ENCODE measurements at regions not wholly inside any gene's neighbourhood (a gene's known extent, or its start where the extent isn't known, plus 50 kb on each side); places are given as distances from the start of the nearest gene placed in this dataset.

DNA sequence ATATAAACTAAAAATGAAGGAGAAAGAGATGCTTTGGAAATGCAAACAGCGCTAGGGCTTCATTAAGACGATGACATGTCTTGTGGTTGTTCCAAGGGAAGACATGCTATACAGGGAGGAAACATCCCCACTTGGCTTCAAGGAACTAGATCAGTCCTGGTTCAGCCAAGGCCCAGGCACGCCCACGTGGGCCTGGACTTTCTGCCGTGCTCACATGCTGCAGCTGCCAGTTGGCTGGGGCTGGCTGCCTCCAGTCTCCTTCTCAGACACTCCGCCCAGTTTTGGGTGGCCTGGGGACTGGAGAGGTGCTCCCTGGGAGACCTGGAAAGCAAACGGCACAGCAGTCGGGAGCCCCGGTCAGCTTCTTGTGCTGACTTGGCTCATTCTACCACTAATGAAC, 109.6 kb downstream of the GLI2 start:
- no peaks in the 10 kb centered on the region for H3K9me3 ChIP-seq (ENCODE audit: control insufficient read depth in 2 of 2, insufficient read depth in 1 of 2, low read length in 1 of 2)
- 91% methylated on average over 9 of the region's 9 CpGs for WGBS
- H3K4me1 ChIP-seq (ENCODE audit: control insufficient read depth in 2 of 2, insufficient read depth in 2 of 2, low read length in 2 of 2): peaks cover 0 to 11% of the 10 kb centered on the region in 2 donors
- DNase-seq (ENCODE audit: low read depth in 6 of 9, low spot score in 9 of 9): no peak
- peak overlapping the region in 1 of 2 donors; percentile 33 for H3K27ac ChIP-seq (ENCODE audit: low read depth in 1 of 2, low read length in 1 of 2)
- no peaks in the 10 kb centered on the region for H3K27me3 ChIP-seq (ENCODE audit: control insufficient read depth in 2 of 2, insufficient read depth in 1 of 2, low read length in 1 of 2)
- no peaks in the 10 kb centered on the region for H3K36me3 ChIP-seq (ENCODE audit: control insufficient read depth in 2 of 2, insufficient read depth in 2 of 2, low read length in 1 of 2)
- H3K4me3 ChIP-seq (ENCODE audit: low read length in 2 of 2): no peak overlapping the region

DNA sequence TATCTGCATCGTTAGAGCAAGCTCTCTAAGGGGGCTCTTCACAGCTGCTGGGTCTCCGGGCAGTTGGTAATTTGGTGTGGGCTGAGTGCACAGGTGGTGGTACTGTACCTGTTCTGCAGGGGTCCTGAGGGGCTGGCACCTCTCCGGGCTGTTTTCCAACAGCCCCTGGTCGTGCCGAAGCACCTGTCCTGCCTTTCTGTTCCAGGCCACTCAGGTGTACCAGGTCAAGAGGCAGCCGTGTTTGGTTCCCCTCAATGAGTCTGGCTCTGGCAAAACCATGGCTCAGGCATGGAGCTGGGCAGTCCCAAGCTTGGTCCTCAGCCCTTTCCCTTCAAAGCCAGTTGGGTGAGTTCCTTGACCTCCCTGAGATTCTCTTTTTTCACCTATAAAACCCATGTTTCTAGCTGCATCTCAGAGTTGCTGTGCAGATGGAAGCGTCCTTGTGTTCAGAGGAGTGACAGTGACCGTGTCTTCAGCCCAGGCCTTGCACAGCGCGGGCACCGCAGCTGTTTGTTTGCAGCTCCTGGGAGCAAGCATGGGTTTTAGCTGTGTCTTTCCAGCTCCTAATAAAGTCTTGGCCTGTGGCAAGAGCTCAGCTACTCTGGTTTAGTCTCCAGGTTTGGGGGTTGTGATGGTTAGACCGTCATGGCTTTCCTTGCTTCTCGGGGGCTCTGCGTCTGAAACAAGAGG, 110.9 kb downstream of the GLI2 start:
- Histone ChIP-seq H3K4me1 (ENCODE audit: control insufficient read depth in 2 of 2, insufficient read depth in 2 of 2, low read length in 2 of 2) (peaks cover 0 to 11% of the 10 kb centered on the region in 2 donors), H3K27ac (ENCODE audit: low read depth in 1 of 2, low read length in 1 of 2) (no peak overlapping the region), H3K4me3 (ENCODE audit: low read length in 2 of 2) (no peak overlapping the region), H3K9me3 (ENCODE audit: control insufficient read depth in 2 of 2, insufficient read depth in 1 of 2, low read length in 1 of 2) (no peaks in the 10 kb centered on the region), H3K36me3 (ENCODE audit: control insufficient read depth in 2 of 2, insufficient read depth in 2 of 2, low read length in 1 of 2) (no peaks in the 10 kb centered on the region), H3K27me3 (ENCODE audit: control insufficient read depth in 2 of 2, insufficient read depth in 1 of 2, low read length in 1 of 2) (no peaks in the 10 kb centered on the region)
- DNase-seq (ENCODE audit: low read depth in 6 of 9, low spot score in 9 of 9): no peak
- 96% methylated on average over 14 of the region's 14 CpGs for WGBS

- Histone ChIP-seq H3K27ac (ENCODE audit: low read depth in 1 of 2, low read length in 1 of 2) (peak overlapping the region; percentile 46 to 64), H3K9me3 (ENCODE audit: control insufficient read depth in 2 of 2, insufficient read depth in 1 of 2, low read length in 1 of 2) (no peaks in the 10 kb centered on the region), H3K27me3 (ENCODE audit: control insufficient read depth in 2 of 2, insufficient read depth in 1 of 2, low read length in 1 of 2) (no peaks in the 10 kb centered on the region), H3K4me1 (ENCODE audit: control insufficient read depth in 2 of 2, insufficient read depth in 2 of 2, low read length in 2 of 2) (peaks cover 0 to 11% of the 10 kb centered on the region in 2 donors), H3K36me3 (ENCODE audit: control insufficient read depth in 2 of 2, insufficient read depth in 2 of 2, low read length in 1 of 2) (no peaks in the 10 kb centered on the region), H3K4me3 (ENCODE audit: low read length in 2 of 2) (no peak overlapping the region)
- 92% methylated on average over 24 of the region's 24 CpGs for WGBS
- DNase-seq (ENCODE audit: low read depth in 6 of 9, low spot score in 9 of 9): peak in 1 of 9 donors; percentile 10
Observed at GRCh38 chr2:120847700-120848321, 112.1 kb downstream of the GLI2 start.

DNA sequence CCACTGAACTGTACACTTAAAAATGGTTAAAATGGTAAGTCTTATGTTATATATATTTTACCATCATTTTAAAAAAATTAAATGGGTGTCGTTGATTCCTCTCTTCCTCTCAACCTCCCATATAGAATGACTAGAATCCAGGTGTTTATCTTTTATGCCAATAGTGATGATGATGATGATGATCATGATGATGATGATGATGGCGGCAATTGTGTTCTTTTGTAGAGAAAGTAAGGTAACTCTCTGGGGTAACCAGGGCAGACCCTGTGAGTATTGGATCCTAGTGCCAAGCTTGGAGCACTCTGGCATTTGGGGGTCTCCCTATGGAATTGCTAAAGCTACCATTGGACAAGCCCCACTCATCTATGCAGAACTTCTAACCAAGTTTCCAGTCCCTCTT, 113.6 kb downstream of the GLI2 start:
- Histone ChIP-seq H3K9me3 (ENCODE audit: control insufficient read depth in 2 of 2, insufficient read depth in 1 of 2, low read length in 1 of 2) (no peaks in the 10 kb centered on the region), H3K27ac (ENCODE audit: low read depth in 1 of 2, low read length in 1 of 2) (no peak overlapping the region), H3K27me3 (ENCODE audit: control insufficient read depth in 2 of 2, insufficient read depth in 1 of 2, low read length in 1 of 2) (no peaks in the 10 kb centered on the region), H3K4me1 (ENCODE audit: control insufficient read depth in 2 of 2, insufficient read depth in 2 of 2, low read length in 2 of 2) (peaks cover 0 to 11% of the 10 kb centered on the region in 2 donors), H3K4me3 (ENCODE audit: low read length in 2 of 2) (no peak overlapping the region), H3K36me3 (ENCODE audit: control insufficient read depth in 2 of 2, insufficient read depth in 2 of 2, low read length in 1 of 2) (no peaks in the 10 kb centered on the region)
- no peak for DNase-seq (ENCODE audit: low read depth in 6 of 9, low spot score in 9 of 9)
- WGBS: over 99% methylated on average over 2 of the region's 2 CpGs

GRCh38 chr2:120850551-120850950, 114.9 kb downstream of the GLI2 start:
- H3K27me3 ChIP-seq (ENCODE audit: control insufficient read depth in 2 of 2, insufficient read depth in 1 of 2, low read length in 1 of 2): no peaks in the 10 kb centered on the region
- 87% methylated on average over 5 of the region's 5 CpGs for WGBS
- no peak for DNase-seq (ENCODE audit: low read depth in 6 of 9, low spot score in 9 of 9)
- H3K36me3 ChIP-seq (ENCODE audit: control insufficient read depth in 2 of 2, insufficient read depth in 2 of 2, low read length in 1 of 2): no peaks in the 10 kb centered on the region
- peaks cover 0 to 11% of the 10 kb centered on the region in 2 donors for H3K4me1 ChIP-seq (ENCODE audit: control insufficient read depth in 2 of 2, insufficient read depth in 2 of 2, low read length in 2 of 2)
- no peak overlapping the region for H3K27ac ChIP-seq (ENCODE audit: low read depth in 1 of 2, low read length in 1 of 2)
- no peaks in the 10 kb centered on the region for H3K9me3 ChIP-seq (ENCODE audit: control insufficient read depth in 2 of 2, insufficient read depth in 1 of 2, low read length in 1 of 2)
- H3K4me3 ChIP-seq (ENCODE audit: low read length in 2 of 2): no peak overlapping the region

GRCh38 chr2:120851116-120851773, 115.6 kb downstream of the GLI2 start:
- no peak for DNase-seq (ENCODE audit: low read depth in 6 of 9, low spot score in 9 of 9)
- Histone ChIP-seq H3K27me3 (ENCODE audit: control insufficient read depth in 2 of 2, insufficient read depth in 1 of 2, low read length in 1 of 2) (no peaks in the 10 kb centered on the region), H3K27ac (ENCODE audit: low read depth in 1 of 2, low read length in 1 of 2) (no peak overlapping the region), H3K9me3 (ENCODE audit: control insufficient read depth in 2 of 2, insufficient read depth in 1 of 2, low read length in 1 of 2) (no peaks in the 10 kb centered on the region), H3K4me3 (ENCODE audit: low read length in 2 of 2) (no peak overlapping the region), H3K4me1 (ENCODE audit: control insufficient read depth in 2 of 2, insufficient read depth in 2 of 2, low read length in 2 of 2) (peaks cover 0 to 10% of the 10 kb centered on the region in 2 donors), H3K36me3 (ENCODE audit: control insufficient read depth in 2 of 2, insufficient read depth in 2 of 2, low read length in 1 of 2) (no peaks in the 10 kb centered on the region)
- WGBS: 92% methylated on average over 3 of the region's 3 CpGs

DNA sequence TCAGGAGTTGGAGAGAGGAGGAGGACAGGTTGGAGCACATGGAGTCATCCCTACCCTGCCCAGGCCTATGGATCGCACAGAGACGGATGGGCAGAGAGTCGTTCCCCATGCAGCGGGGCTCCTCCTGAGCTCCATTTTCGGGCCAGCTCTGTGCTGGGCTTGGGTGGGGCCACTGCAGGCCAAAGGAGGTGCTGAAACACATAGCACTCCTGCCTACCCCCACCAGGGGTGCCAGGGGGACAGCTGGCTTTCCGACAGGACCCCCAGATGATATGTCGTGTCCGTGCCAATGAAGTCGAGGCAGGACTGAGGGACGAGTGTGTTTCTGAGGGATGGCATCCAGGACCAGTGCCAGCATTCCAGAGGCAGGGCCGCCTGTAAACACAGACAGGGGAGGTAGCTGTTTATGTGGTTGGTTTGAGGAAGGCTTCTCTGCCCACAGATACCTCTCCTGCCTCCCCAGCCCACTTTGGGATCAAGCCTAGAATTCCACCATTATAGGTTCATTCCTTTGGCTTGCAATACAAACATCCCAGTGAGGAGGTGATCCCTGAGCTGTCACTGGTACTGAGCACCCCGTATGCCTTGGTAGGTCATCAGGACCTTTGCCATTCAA, 116.6 kb downstream of the GLI2 start:
- peaks cover 0 to 3% of the 10 kb centered on the region in 2 donors for H3K4me1 ChIP-seq (ENCODE audit: control insufficient read depth in 2 of 2, insufficient read depth in 2 of 2, low read length in 2 of 2)
- no peaks in the 10 kb centered on the region for H3K27me3 ChIP-seq (ENCODE audit: control insufficient read depth in 2 of 2, insufficient read depth in 1 of 2, low read length in 1 of 2)
- H3K27ac ChIP-seq (ENCODE audit: low read depth in 1 of 2, low read length in 1 of 2): no peak overlapping the region
- no peaks in the 10 kb centered on the region for H3K9me3 ChIP-seq (ENCODE audit: control insufficient read depth in 2 of 2, insufficient read depth in 1 of 2, low read length in 1 of 2)
- 94% methylated on average over 12 of the region's 12 CpGs for WGBS
- no peaks in the 10 kb centered on the region for H3K36me3 ChIP-seq (ENCODE audit: control insufficient read depth in 2 of 2, insufficient read depth in 2 of 2, low read length in 1 of 2)
- H3K4me3 ChIP-seq (ENCODE audit: low read length in 2 of 2): no peak overlapping the region
- no peak for DNase-seq (ENCODE audit: low read depth in 6 of 9, low spot score in 9 of 9)

DNA sequence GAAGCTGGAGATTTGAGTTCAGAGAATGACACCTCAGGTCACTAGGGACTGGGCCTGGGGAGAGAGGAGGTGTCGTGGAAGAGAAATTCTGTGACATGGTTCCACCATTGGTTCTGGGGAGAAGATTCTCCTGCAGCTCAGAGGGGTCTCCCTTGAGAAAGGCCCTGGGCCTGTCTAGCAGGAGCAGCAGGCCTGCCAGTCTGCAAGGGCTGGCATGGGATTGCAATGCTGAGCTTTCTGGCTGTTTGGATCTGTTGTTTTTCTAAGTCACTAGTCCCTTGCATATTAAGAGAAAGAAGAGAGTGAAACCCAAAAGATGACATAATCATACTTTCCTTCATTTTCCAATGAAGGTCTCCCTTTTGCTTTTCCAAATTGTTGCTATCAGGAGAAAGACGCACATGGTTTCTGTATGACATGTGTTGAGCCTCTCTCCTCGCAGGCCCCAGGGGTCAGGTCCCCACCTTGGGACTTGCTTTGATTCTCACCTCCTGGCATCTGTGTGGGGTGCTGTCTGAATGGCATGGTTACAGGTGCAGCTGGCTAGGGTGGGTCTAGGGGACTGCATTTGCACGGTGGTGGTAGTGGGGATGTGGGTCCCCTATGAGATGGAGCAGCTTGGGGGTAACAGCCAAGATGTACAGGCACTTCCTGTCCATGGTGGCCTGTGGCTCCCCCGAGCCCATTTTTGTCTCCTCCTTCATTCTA, 117.8 kb downstream of the GLI2 start:
- H3K4me3 ChIP-seq (ENCODE audit: low read length in 2 of 2): no peak overlapping the region
- no peak overlapping the region for H3K27ac ChIP-seq (ENCODE audit: low read depth in 1 of 2, low read length in 1 of 2)
- no peaks in the 10 kb centered on the region for H3K9me3 ChIP-seq (ENCODE audit: control insufficient read depth in 2 of 2, insufficient read depth in 1 of 2, low read length in 1 of 2)
- no peaks in the 10 kb centered on the region for H3K27me3 ChIP-seq (ENCODE audit: control insufficient read depth in 2 of 2, insufficient read depth in 1 of 2, low read length in 1 of 2)
- H3K4me1 ChIP-seq (ENCODE audit: control insufficient read depth in 2 of 2, insufficient read depth in 2 of 2, low read length in 2 of 2): no peaks in the 10 kb centered on the region
- H3K36me3 ChIP-seq (ENCODE audit: control insufficient read depth in 2 of 2, insufficient read depth in 2 of 2, low read length in 1 of 2): no peaks in the 10 kb centered on the region
- no peak for DNase-seq (ENCODE audit: low read depth in 6 of 9, low spot score in 9 of 9)
- WGBS: 89% methylated on average over 5 of the region's 5 CpGs

All from thymus (tissue), 11 donors.